ENCODE measurements at regions not wholly inside any gene's neighbourhood (a gene's known extent, or its start where the extent isn't known, plus 50 kb on each side); places are given as distances from the start of the nearest gene placed in this dataset.

DNA sequence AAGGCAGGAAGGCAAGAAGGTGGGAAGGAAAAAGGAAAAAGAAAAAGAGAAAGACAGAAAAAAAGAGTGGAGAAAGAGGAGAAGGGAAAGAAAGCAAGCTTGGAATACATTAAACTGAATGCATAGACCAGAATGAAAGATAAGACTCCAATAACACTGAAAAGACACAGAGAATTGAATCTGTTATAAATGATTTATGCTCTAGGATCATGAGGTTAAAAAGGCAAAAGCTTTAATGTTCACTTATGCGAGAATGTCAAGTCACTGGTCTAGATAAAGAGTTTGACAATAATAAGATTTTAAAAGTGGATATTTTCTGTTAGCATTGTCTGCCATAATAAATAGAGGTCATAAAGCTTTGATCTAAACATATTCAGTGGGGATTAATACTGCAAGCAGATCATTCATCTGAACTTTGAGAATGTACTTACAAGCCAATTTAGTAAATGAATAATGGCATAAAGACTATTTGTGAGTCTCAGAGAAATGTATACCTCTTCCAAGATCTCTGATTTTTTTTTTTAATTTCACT is 1069.2 kb upstream of the SLC39A10 start:
- Histone ChIP-seq H3K36me3 (no peaks in the 10 kb centered on the region), H3K27ac (no peak overlapping the region), H3K9me3 (no peaks in the 10 kb centered on the region), H3K4me3 (no peak overlapping the region), H3K27me3 (no peaks in the 10 kb centered on the region), H3K4me1 (no peaks in the 10 kb centered on the region)
- no peak for DNase-seq (ENCODE audit: low spot score in 2 of 2)
- 76% methylated on average over 1 of the region's 1 CpG for WGBS
- TF ChIP-seq POLR2A (IDR thresholded peaks at IDR 0.05) (no peak), POLR2AphosphoS5 (IDR thresholded peaks at IDR 0.05) (no peak), EP300 (IDR thresholded peaks at IDR 0.05) (no peak)
- TF ChIP-seq, protein P1, sequence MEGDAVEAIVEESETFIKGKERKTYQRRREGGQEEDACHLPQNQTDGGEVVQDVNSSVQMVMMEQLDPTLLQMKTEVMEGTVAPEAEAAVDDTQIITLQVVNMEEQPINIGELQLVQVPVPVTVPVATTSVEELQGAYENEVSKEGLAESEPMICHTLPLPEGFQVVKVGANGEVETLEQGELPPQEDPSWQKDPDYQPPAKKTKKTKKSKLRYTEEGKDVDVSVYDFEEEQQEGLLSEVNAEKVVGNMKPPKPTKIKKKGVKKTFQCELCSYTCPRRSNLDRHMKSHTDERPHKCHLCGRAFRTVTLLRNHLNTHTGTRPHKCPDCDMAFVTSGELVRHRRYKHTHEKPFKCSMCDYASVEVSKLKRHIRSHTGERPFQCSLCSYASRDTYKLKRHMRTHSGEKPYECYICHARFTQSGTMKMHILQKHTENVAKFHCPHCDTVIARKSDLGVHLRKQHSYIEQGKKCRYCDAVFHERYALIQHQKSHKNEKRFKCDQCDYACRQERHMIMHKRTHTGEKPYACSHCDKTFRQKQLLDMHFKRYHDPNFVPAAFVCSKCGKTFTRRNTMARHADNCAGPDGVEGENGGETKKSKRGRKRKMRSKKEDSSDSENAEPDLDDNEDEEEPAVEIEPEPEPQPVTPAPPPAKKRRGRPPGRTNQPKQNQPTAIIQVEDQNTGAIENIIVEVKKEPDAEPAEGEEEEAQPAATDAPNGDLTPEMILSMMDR (IDR thresholded peaks at IDR 0.05): no peak

DNA sequence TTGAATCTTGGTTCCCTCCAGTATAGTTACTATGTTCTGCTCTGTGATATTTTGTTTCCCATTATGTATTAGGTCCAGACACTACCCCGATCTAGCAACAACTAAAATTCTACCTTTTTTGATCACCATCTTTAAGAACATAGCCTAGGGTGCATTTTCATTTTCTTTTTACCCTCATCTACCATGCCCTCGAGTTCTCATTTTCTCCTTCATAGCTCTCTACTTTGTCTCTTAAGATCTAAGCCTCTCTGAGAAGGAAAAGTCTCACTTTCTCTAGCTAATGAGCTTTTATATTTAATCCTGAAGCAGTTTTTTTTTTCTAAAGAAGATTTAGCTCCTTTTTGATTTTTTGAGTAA is 1089.4 kb upstream of the SLC39A10 start:
- DNase-seq (ENCODE audit: low spot score in 2 of 2): no peak
- H3K36me3 ChIP-seq: no peaks in the 10 kb centered on the region
- H3K27ac ChIP-seq: no peak overlapping the region
- no peak overlapping the region for H3K4me3 ChIP-seq
- H3K27me3 ChIP-seq: no peaks in the 10 kb centered on the region
- H3K9me3 ChIP-seq: no peaks in the 10 kb centered on the region
- WGBS: 67% methylated on average over 2 of the region's 2 CpGs
- TF ChIP-seq EP300 (IDR thresholded peaks at IDR 0.05): no peak
- no peak for TF ChIP-seq POLR2A (IDR thresholded peaks at IDR 0.05)
- TF ChIP-seq, protein P1 (IDR thresholded peaks at IDR 0.05): no peak
- no peak for TF ChIP-seq POLR2AphosphoS5 (IDR thresholded peaks at IDR 0.05)
- no peaks in the 10 kb centered on the region for H3K4me1 ChIP-seq

DNA sequence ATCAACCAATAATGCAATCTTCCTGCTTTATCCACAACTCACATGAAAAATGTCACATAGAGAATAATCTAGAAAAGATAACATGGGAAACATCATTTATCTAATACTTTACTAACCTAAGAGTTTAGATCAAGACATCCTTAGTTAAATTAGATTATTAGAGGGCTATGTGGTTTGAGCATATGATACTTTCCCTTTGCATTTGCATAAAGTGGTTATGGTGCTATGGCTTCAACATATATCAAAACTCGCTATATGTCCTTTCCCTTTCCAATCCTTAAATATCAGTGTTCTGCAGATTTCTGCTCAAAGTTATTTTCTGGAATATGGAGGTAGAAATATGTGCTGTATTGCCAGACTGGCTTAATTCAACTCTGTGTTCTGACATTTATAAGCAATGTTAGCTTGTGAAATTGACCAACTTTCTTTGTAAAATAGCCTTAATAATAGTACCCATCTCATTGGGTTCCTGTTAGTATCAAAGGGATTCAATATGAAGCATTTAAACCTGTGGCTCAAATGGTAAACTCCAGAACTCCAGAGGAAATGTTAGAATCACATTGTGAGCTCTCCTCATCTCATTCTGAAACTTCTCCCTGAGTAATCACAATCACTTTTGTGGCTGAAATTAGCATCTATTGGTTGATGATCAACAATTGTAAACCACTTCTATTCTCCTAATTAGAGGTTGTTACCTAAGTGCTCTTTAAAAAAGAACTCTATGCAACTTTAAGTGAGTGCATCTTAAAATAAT is 1089.9 kb upstream of the SLC39A10 start:
- WGBS: 83% methylated on average over 1 of the region's 1 CpG
- no peak for DNase-seq (ENCODE audit: low spot score in 2 of 2)
- H3K27ac ChIP-seq: no peak overlapping the region
- H3K27me3 ChIP-seq: no peaks in the 10 kb centered on the region
- H3K4me3 ChIP-seq: no peak overlapping the region
- TF ChIP-seq, protein P1 (IDR thresholded peaks at IDR 0.05): no peak
- TF ChIP-seq POLR2A (IDR thresholded peaks at IDR 0.05): no peak
- no peak for TF ChIP-seq POLR2AphosphoS5 (IDR thresholded peaks at IDR 0.05)
- no peak for TF ChIP-seq EP300 (IDR thresholded peaks at IDR 0.05)
- H3K4me1 ChIP-seq: no peaks in the 10 kb centered on the region
- H3K36me3 ChIP-seq: no peaks in the 10 kb centered on the region
- H3K9me3 ChIP-seq: no peaks in the 10 kb centered on the region

DNA sequence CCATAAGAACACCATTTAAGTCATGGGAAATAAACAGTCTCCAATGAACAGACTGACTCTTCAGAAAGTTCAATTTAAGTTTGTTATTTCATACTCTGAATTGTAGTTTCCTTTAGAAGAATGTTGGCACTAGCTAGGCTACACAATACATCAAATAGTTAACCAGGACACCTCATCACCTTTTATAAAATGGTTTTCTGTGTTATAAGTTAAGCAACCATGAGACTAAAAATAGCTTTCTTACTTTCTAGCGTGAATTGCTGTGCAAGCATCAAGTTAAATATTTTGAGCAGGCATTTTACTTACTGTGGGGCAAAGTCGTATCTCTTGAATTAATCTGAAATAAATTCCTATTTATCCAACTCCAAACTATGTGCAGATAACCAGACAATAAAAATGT is 1092.6 kb upstream of the SLC39A10 start:
- WGBS: 41% methylated on average over 2 of the region's 2 CpGs
- Histone ChIP-seq H3K27me3 (no peaks in the 10 kb centered on the region), H3K27ac (no peak overlapping the region), H3K4me1 (no peaks in the 10 kb centered on the region), H3K9me3 (no peaks in the 10 kb centered on the region), H3K4me3 (no peak overlapping the region), H3K36me3 (no peaks in the 10 kb centered on the region)
- DNase-seq (ENCODE audit: low spot score in 2 of 2): no peak
- no peak for TF ChIP-seq POLR2AphosphoS5 (IDR thresholded peaks at IDR 0.05)
- no peak for TF ChIP-seq POLR2A (IDR thresholded peaks at IDR 0.05)
- TF ChIP-seq, protein P1 (IDR thresholded peaks at IDR 0.05): no peak

DNA sequence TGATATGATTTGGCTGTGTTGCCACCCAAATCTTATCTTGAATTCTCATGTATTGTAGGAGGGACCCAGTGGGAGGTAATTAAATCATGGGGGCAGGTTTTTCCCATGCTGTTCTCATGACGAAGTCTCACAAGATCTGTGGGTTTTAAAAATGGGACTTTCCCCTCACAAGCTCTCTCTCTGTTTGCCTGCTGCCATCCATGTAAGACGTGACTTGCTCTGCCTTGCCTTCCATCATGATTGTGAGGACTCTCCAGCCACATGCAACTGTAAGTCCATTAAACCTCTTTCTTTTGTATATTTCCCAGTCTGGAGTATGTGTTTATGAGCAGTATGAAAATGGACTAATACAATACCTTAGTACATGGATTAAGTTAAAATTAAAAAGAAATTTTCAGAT is 1094.7 kb upstream of the SLC39A10 start:
- TF ChIP-seq POLR2A (IDR thresholded peaks at IDR 0.05) (no peak), EP300 (IDR thresholded peaks at IDR 0.05) (no peak), POLR2AphosphoS5 (IDR thresholded peaks at IDR 0.05) (no peak)
- TF ChIP-seq, protein P1 (IDR thresholded peaks at IDR 0.05): no peak
- H3K9me3 ChIP-seq: no peaks in the 10 kb centered on the region
- no peaks in the 10 kb centered on the region for H3K4me1 ChIP-seq
- H3K4me3 ChIP-seq: no peak overlapping the region
- no peaks in the 10 kb centered on the region for H3K36me3 ChIP-seq
- WGBS: 89% methylated on average over 2 of the region's 2 CpGs
- no peaks in the 10 kb centered on the region for H3K27me3 ChIP-seq
- H3K27ac ChIP-seq: no peak overlapping the region
- DNase-seq (ENCODE audit: low spot score in 2 of 2): no peak

All from suprapubic skin (tissue), 4 donors.